GM12892 (cell line): ENCODE measurements at regions not wholly inside any gene's neighbourhood (a gene's known extent, or its start where the extent isn't known, plus 50 kb on each side); places are given as distances from the start of the nearest gene placed in this dataset.

Source experiments
- POLR2A ChIP-seq: IDR thresholded peaks from 2 replicates; pipeline ENCODE4 v1.6.1; 2011; ENCODE audit warnings: low read depth, low read length, control low read depth
- POLR2AphosphoS5 ChIP-seq: IDR thresholded peaks from 2 replicates; pipeline ENCODE4 v1.6.1; 2011; ENCODE audit warnings: low read depth, low read length, control low read depth

GRCh38 chr2:196354186-196354585, 182.8 kb upstream of the STK17B start:
- TF ChIP-seq POLR2A (no peak), POLR2AphosphoS5 (no peak)
